ENCODE measurements at regions not wholly inside any gene's neighbourhood (a gene's known extent, or its start where the extent isn't known, plus 50 kb on each side); places are given as distances from the start of the nearest gene placed in this dataset.

DNA sequence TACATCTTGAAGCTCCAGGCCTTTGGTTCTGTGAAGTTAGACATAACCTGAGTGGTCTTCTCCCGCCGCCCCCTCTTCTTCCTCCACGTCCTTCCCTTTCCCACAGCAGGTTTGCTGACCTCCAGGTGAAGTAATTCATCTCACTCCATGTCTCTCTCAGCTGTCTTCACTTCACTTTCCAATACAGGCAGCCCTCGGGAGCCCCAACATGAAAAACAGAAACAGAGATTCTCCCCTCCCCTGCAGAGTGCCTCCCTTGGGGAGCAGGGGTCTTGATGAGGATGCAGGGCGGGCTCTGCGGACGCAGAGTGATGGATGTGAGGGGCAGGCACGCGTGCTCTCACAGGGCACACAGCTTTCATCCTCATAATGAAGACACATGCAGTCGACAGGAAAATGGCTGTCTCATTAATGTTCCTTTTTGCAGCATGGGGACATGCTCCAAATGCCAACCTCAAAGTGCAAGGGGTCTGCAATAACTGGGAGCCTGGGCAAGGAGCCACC is 95.6 kb downstream of the GPAM start:
- no peaks in the 10 kb centered on the region for H3K4me1 ChIP-seq (ENCODE audit: control insufficient read depth, insufficient read depth, low read length, poor library complexity, severe bottlenecking)

DNA sequence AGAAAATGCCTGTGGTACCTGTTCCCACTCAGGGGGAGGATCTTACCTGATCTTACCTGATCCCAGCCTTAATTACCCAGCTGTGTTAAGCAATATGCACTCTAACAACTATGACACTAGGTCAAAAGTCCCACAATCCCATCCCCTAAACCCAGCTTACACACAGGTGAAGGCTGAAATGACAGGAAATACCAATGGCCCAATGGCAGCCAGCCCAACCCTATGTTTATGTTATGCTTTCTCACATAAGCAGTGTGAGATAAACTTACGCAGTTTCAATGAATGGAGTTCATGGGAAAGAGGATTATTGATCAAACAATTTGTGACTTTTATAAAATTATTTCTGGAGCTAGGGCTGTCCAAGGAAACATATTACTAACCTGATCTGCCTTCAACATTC is 91.9 kb downstream of the GPAM start:
- H3K4me3 ChIP-seq (ENCODE audit: insufficient read depth, low read depth, low read length, poor library complexity, severe bottlenecking): no peak overlapping the region
- H3K27me3 ChIP-seq (replicated peaks; ENCODE audit: control insufficient read depth, insufficient read depth, low read length, poor library complexity, severe bottlenecking): no peaks in the 10 kb centered on the region
- no peaks in the 10 kb centered on the region for H3K36me3 ChIP-seq (ENCODE audit: control insufficient read depth, insufficient read depth, low read length)
- H3K9me3 ChIP-seq (ENCODE audit: control insufficient read depth, low read length): no peaks in the 10 kb centered on the region
- H3K27ac ChIP-seq (ENCODE audit: insufficient read depth, low read length, poor library complexity, severe bottlenecking): no peak overlapping the region
- no peak for DNase-seq
- no peaks in the 10 kb centered on the region for H3K4me1 ChIP-seq (ENCODE audit: control insufficient read depth, insufficient read depth, low read length, poor library complexity, severe bottlenecking)

More for the DNA sequence above, 95.6 kb downstream of the GPAM start:
- no peaks in the 10 kb centered on the region for H3K9me3 ChIP-seq (ENCODE audit: control insufficient read depth, low read length)
- DNase-seq: no peak
- no peak overlapping the region for H3K4me3 ChIP-seq (ENCODE audit: insufficient read depth, low read depth, low read length, poor library complexity, severe bottlenecking)
- no peak overlapping the region for H3K27ac ChIP-seq (ENCODE audit: insufficient read depth, low read length, poor library complexity, severe bottlenecking)
- H3K36me3 ChIP-seq (ENCODE audit: control insufficient read depth, insufficient read depth, low read length): no peaks in the 10 kb centered on the region
- H3K27me3 ChIP-seq (replicated peaks; ENCODE audit: control insufficient read depth, insufficient read depth, low read length, poor library complexity, severe bottlenecking): peaks cover 2% of the 10 kb centered on the region

DNA sequence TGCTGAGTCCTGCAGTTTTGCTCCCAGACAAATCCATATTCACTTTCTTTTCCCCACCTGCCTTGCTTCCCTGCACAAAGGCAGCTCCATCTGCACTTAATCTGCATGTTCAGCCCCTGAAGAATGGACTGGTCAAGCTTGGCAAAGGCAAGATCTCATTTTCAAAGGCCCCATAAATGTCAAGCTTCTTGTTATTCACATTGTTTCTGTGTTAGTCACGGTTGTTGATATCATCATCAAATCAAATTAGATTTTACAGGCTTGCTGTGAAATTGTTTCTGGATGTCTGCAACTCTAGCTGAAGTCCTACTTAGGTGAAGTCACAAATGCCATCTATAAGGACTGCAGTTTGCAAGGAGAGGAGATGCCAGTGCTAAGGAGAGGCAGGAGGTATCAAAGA is 91.0 kb downstream of the GPAM start:
- Histone ChIP-seq H3K4me3 (ENCODE audit: insufficient read depth, low read depth, low read length, poor library complexity, severe bottlenecking) (no peak overlapping the region), H3K36me3 (ENCODE audit: control insufficient read depth, insufficient read depth, low read length) (no peaks in the 10 kb centered on the region), H3K27ac (ENCODE audit: insufficient read depth, low read length, poor library complexity, severe bottlenecking) (no peak overlapping the region), H3K4me1 (ENCODE audit: control insufficient read depth, insufficient read depth, low read length, poor library complexity, severe bottlenecking) (no peaks in the 10 kb centered on the region), H3K27me3 (replicated peaks; ENCODE audit: control insufficient read depth, insufficient read depth, low read length, poor library complexity, severe bottlenecking) (no peaks in the 10 kb centered on the region), H3K9me3 (ENCODE audit: control insufficient read depth, low read length) (no peaks in the 10 kb centered on the region)
- DNase-seq: no peak

DNA sequence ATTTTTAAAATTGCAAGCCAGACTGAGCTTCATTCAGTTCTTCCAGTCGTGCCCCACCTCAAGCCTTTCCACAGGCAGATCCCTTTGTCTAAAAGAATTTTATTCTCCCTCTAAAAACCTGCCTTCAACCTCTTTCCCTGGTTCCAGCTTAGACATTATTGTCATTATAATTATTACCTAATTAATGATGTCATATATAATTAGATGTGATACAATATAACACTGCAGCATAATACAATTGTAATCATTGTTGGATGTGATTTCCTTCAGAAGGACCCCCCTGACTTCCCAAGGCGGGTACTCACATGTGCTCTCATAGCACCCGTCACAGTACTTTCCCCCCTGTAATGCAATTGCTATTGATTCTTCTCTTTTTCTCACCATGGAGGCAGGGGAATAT is 88.6 kb downstream of the GPAM start:
- Histone ChIP-seq H3K4me3 (ENCODE audit: insufficient read depth, low read depth, low read length, poor library complexity, severe bottlenecking) (no peak overlapping the region), H3K36me3 (ENCODE audit: control insufficient read depth, insufficient read depth, low read length) (no peaks in the 10 kb centered on the region), H3K9me3 (ENCODE audit: control insufficient read depth, low read length) (no peaks in the 10 kb centered on the region), H3K27me3 (replicated peaks; ENCODE audit: control insufficient read depth, insufficient read depth, low read length, poor library complexity, severe bottlenecking) (no peaks in the 10 kb centered on the region), H3K27ac (ENCODE audit: insufficient read depth, low read length, poor library complexity, severe bottlenecking) (no peak overlapping the region), H3K4me1 (ENCODE audit: control insufficient read depth, insufficient read depth, low read length, poor library complexity, severe bottlenecking) (no peaks in the 10 kb centered on the region)
- no peak for DNase-seq

DNA sequence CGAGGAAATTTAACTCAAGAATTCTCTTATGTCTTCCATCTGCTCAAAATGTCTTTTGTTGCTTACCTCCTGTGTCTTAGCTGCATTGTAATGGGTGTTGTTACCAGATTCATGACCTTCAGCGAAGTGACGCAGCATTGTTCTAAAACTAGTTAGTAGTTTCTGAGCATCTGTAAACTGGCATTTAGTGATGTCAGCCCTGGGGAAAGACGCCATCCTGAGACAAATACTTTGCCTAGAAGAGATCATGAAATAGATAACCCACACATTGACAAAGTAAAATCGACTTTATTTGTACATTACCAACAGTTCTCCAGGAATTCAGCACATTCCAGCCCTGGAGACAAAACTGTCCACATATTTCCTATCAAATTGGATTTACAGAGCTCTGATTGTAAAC is 87.8 kb downstream of the GPAM start:
- Histone ChIP-seq H3K36me3 (ENCODE audit: control insufficient read depth, insufficient read depth, low read length) (no peaks in the 10 kb centered on the region), H3K4me3 (ENCODE audit: insufficient read depth, low read depth, low read length, poor library complexity, severe bottlenecking) (no peak overlapping the region), H3K27ac (ENCODE audit: insufficient read depth, low read length, poor library complexity, severe bottlenecking) (no peak overlapping the region), H3K27me3 (replicated peaks; ENCODE audit: control insufficient read depth, insufficient read depth, low read length, poor library complexity, severe bottlenecking) (no peaks in the 10 kb centered on the region), H3K9me3 (ENCODE audit: control insufficient read depth, low read length) (no peaks in the 10 kb centered on the region), H3K4me1 (ENCODE audit: control insufficient read depth, insufficient read depth, low read length, poor library complexity, severe bottlenecking) (no peaks in the 10 kb centered on the region)
- DNase-seq: no peak

DNA sequence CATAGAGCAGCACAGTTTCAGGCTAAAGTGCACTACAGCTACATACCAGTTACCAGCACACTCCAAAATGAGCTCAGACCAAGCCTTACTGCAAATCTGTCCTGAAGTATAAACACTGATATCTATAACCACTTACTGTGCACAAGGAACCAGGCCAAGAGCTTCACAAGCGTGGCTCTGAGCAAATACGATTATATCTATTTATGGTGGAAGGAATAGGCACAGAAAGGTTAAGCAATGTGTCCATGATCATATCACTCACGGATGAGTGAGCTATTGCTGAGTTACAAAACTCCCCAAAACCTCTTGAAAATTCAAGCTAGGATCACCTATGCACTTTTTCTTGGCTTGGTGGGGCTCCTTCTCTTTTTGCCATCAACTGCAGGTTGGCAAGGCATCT is 84.9 kb downstream of the GPAM start:
- Histone ChIP-seq H3K27me3 (replicated peaks; ENCODE audit: control insufficient read depth, insufficient read depth, low read length, poor library complexity, severe bottlenecking) (no peaks in the 10 kb centered on the region), H3K27ac (ENCODE audit: insufficient read depth, low read length, poor library complexity, severe bottlenecking) (no peak overlapping the region), H3K4me1 (ENCODE audit: control insufficient read depth, insufficient read depth, low read length, poor library complexity, severe bottlenecking) (no peaks in the 10 kb centered on the region), H3K9me3 (ENCODE audit: control insufficient read depth, low read length) (no peaks in the 10 kb centered on the region), H3K36me3 (ENCODE audit: control insufficient read depth, insufficient read depth, low read length) (no peaks in the 10 kb centered on the region), H3K4me3 (ENCODE audit: insufficient read depth, low read depth, low read length, poor library complexity, severe bottlenecking) (no peak overlapping the region)
- no peak for DNase-seq

Data from effector memory CD4-positive, alpha-beta T cell (primary cell).